DND-41 (cell line): ENCODE measurements at regions not wholly inside any gene's neighbourhood (a gene's known extent, or its start where the extent isn't known, plus 50 kb on each side); places are given as distances from the start of the nearest gene placed in this dataset.

ENCODE experiments used
- ATAC-seq: fragments of 200-7000 bp; cut with Tn5 transposase; 3 replicates; pipeline ENCODE4 v1.9.1; 2021; ENCODE audit warnings: low read depth; ENCODE audit not compliant: insufficient read depth
- DNase-seq: peaks from one replicate; pipeline ENCODE4 v3.0.0-alpha.2; 2020
- H2AFZ ChIP-seq: 2 replicates; pipeline ENCODE4 v1.6.0; 2012; ENCODE audit warnings: low read depth, low read length
- H3K27ac ChIP-seq: 2 replicates; pipeline ENCODE4 v1.5.1; 2012; ENCODE audit warnings: low read length, inconsistent platforms
- H3K27me3 ChIP-seq: fragments of 200-600 bp; sonication (generic); 2 replicates; pipeline ENCODE4 v1.6.0; 2012; ENCODE audit warnings: low read length, mild to moderate bottlenecking, inconsistent platforms; ENCODE audit not compliant: insufficient read depth, poor library complexity
- H3K36me3 ChIP-seq: 2 replicates; pipeline ENCODE4 v1.5.1; 2012; ENCODE audit warnings: low read length, inconsistent platforms; ENCODE audit not compliant: insufficient read depth
- H3K4me1 ChIP-seq: 2 replicates; pipeline ENCODE4 v1.5.1; 2012; ENCODE audit warnings: mild to moderate bottlenecking, low read length; ENCODE audit not compliant: insufficient read depth
- H3K4me2 ChIP-seq: 2 replicates; pipeline ENCODE4 v1.6.0; 2012; ENCODE audit warnings: mild to moderate bottlenecking, moderate library complexity, low read length, inconsistent platforms; ENCODE audit not compliant: insufficient read depth
- H3K4me3 ChIP-seq, 2 experiments: fragments of 200-600 bp in 1 of 2; shearing (Covaris generic) in 1 of 2; 2 replicates each; pipeline ENCODE4 v1.5.1; 2012 to 2016; ENCODE audit warnings: inconsistent platforms in 2 of 2, low read length in 2 of 2, mild to moderate bottlenecking in 2 of 2, low read depth in 1 of 2, moderate library complexity in 1 of 2
- H3K79me2 ChIP-seq: 2 replicates; pipeline ENCODE4 v1.6.0; 2012; ENCODE audit warnings: low read length, inconsistent platforms; ENCODE audit not compliant: insufficient read depth
- H3K9ac ChIP-seq: 2 replicates; pipeline ENCODE4 v1.6.0; 2012; ENCODE audit warnings: low read depth, mild to moderate bottlenecking, inconsistent platforms, low read length, moderate library complexity
- H3K9me3 ChIP-seq: 2 replicates; pipeline ENCODE4 v1.5.1; 2012; ENCODE audit warnings: low read length, moderate library complexity, mild to moderate bottlenecking, inconsistent platforms; ENCODE audit not compliant: insufficient read depth, severe bottlenecking
- H4K20me1 ChIP-seq: 2 replicates; pipeline ENCODE4 v1.6.0; 2012; ENCODE audit warnings: low read length; ENCODE audit not compliant: insufficient read depth
- EZH2 ChIP-seq: IDR thresholded peaks from 3 replicates; pipeline ENCODE4 v1.6.1; 2012; ENCODE audit warnings: borderline replicate concordance, low read depth, mild to moderate bottlenecking, moderate library complexity, low read length, inconsistent platforms; ENCODE audit not compliant: severe bottlenecking
- TF ChIP-seq, protein P1 (sequence below): IDR thresholded peaks from 2 replicates; pipeline ENCODE4 v1.5.1; 2012; ENCODE audit warnings: borderline replicate concordance, low read length, moderate library complexity, mild to moderate bottlenecking; ENCODE audit not compliant: poor library complexity, severe bottlenecking; ENCODE audit errors: extremely low read depth

DNA sequence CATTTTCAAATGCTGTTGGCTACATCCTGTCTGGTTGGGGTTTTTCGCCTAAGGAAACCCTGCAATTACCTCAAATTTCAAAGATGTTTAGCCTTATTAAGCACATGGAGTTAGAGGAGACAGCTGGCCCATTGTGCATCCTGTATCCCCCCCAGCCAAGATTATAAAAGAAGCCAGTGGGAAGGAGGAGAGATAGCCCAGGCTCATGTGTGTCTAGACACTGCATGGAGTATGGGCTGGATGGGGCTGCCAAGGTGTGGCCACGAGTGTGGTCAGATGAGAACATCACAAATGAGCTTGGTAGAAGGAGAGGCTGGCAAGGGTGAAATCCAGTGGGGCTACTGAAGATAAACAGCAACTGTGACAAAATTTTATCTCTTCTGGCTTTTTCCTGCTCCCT lies 270.0 kb upstream of the TBC1D5 start:
- Histone ChIP-seq H3K4me1 (peaks cover 73% of the 10 kb centered on the region), H3K9me3 (no peaks in the 10 kb centered on the region), H2AFZ (peak overlapping the region; percentile 53; the same call in 1 of the 2 replicates), H3K36me3 (no peaks in the 10 kb centered on the region), H3K27me3 (no peaks in the 10 kb centered on the region), H3K9ac (peak overlapping the region; percentile 41), H4K20me1 (no peaks in the 10 kb centered on the region), H3K79me2 (no peaks in the 10 kb centered on the region), H3K4me2 (peak overlapping the region; percentile 12; the same call in 1 of the 2 replicates), H3K27ac (peak overlapping the region; percentile 83), H3K4me3 (no peak overlapping the region)
- peak; percentile 71 for DNase-seq
- ATAC-seq, result peak; percentile 87
- TF ChIP-seq, protein P1, sequence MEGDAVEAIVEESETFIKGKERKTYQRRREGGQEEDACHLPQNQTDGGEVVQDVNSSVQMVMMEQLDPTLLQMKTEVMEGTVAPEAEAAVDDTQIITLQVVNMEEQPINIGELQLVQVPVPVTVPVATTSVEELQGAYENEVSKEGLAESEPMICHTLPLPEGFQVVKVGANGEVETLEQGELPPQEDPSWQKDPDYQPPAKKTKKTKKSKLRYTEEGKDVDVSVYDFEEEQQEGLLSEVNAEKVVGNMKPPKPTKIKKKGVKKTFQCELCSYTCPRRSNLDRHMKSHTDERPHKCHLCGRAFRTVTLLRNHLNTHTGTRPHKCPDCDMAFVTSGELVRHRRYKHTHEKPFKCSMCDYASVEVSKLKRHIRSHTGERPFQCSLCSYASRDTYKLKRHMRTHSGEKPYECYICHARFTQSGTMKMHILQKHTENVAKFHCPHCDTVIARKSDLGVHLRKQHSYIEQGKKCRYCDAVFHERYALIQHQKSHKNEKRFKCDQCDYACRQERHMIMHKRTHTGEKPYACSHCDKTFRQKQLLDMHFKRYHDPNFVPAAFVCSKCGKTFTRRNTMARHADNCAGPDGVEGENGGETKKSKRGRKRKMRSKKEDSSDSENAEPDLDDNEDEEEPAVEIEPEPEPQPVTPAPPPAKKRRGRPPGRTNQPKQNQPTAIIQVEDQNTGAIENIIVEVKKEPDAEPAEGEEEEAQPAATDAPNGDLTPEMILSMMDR, result no peak
- no peak for TF ChIP-seq EZH2

- Histone ChIP-seq H3K27ac (peak overlapping the region; percentile 83), H3K27me3 (no peaks in the 10 kb centered on the region), H2AFZ (no peak overlapping the region), H3K4me2 (no peak overlapping the region), H3K4me1 (peaks cover 64% of the 10 kb centered on the region), H3K36me3 (no peaks in the 10 kb centered on the region), H3K4me3 (no peak overlapping the region), H4K20me1 (no peaks in the 10 kb centered on the region), H3K79me2 (no peaks in the 10 kb centered on the region), H3K9ac (peak overlapping the region; percentile 41; the same call in 1 of the 2 replicates), H3K9me3 (no peaks in the 10 kb centered on the region)
- ATAC-seq (no peak), DNase-seq (no peak)
- TF ChIP-seq, protein P1, result no peak
- no peak for TF ChIP-seq EZH2
Measured at GRCh38 chr3:18011387-18011786, 269.0 kb upstream of the TBC1D5 start.

GRCh38 chr3:18010001-18010400 lies 267.6 kb upstream of the TBC1D5 start:
- TF ChIP-seq, protein P1, result no peak
- no peak for DNase-seq

More at GRCh38 chr3:18010001-18010400, 267.6 kb upstream of the TBC1D5 start:
- Histone ChIP-seq H3K4me1 (peaks cover 62% of the 10 kb centered on the region), H3K4me2 (no peak overlapping the region), H2AFZ (0 out of 2 replicates have a peak overlapping the region, but pooled peaks have one; percentile 32), H3K4me3 (no peak overlapping the region), H3K9me3 (no peaks in the 10 kb centered on the region), H3K79me2 (no peaks in the 10 kb centered on the region), H3K36me3 (no peaks in the 10 kb centered on the region), H3K27ac (peak overlapping the region; percentile 10; the same call in 1 of the 2 replicates), H3K27me3 (no peaks in the 10 kb centered on the region), H3K9ac (no peak overlapping the region), H4K20me1 (no peaks in the 10 kb centered on the region)
- no peak for ATAC-seq
